CD4-positive, alpha-beta T cell treated with Interleukin-15 for 4 hours (primary cell): ENCODE measurements at regions not wholly inside any gene's neighbourhood (a gene's known extent, or its start where the extent isn't known, plus 50 kb on each side); places are given as distances from the start of the nearest gene placed in this dataset.
"Not testable (repeated sequence)": the region's sequence is repeated elsewhere in the genome, so short reads cannot be mapped to it uniquely, and the experiment has no call there.

ENCODE experiments used
- DNase-seq: peaks from one replicate; pipeline ENCODE4 v3.0.0-alpha.2; 2020; ENCODE audit warnings: low spot score

- DNase-seq = no peak
These were observed 90.4 kb upstream of the RBMS1 start for GRCh38 chr2:160583813-160584537.

- no peak for DNase-seq
These were observed 91.4 kb upstream of the RBMS1 start for GRCh38 chr2:160584972-160585494.

GRCh38 chr2:160590664-160591063, 97.1 kb upstream of the RBMS1 start:
- DNase-seq = no peak

GRCh38 chr2:160592401-160592800, 98.8 kb upstream of the RBMS1 start:
- DNase-seq = no peak

GRCh38 chr2:160592993-160593392, 99.4 kb upstream of the RBMS1 start:
- DNase-seq = no peak

GRCh38 chr2:160596441-160596840, 102.8 kb upstream of the RBMS1 start:
- DNase-seq = no peak

GRCh38 chr2:160600437-160600836, 106.8 kb upstream of the RBMS1 start:
- DNase-seq = not testable (repeated sequence)

GRCh38 chr2:160602073-160602472, 108.5 kb upstream of the RBMS1 start:
- DNase-seq = no peak

- DNase-seq = no peak
These were observed 110.3 kb upstream of the RBMS1 start for GRCh38 chr2:160603771-160604510.

- no peak for DNase-seq
These were observed 112.7 kb upstream of the RBMS1 start for GRCh38 chr2:160606341-160606740.

GRCh38 chr2:160608599-160608998, 115.0 kb upstream of the RBMS1 start:
- DNase-seq = no peak

GRCh38 chr2:160609346-160609745, 115.7 kb upstream of the RBMS1 start:
- no peak for DNase-seq

GRCh38 chr2:160610041-160610440, 116.4 kb upstream of the RBMS1 start:
- DNase-seq = no peak

GRCh38 chr2:160612266-160612856, 118.8 kb upstream of the RBMS1 start:
- DNase-seq = no peak

- no peak for DNase-seq
These were observed 120.0 kb upstream of the RBMS1 start for GRCh38 chr2:160613466-160614153.

- no peak for DNase-seq
These were observed 120.8 kb upstream of the RBMS1 start for GRCh38 chr2:160614391-160614790.

- DNase-seq = no peak
These were observed 122.1 kb upstream of the RBMS1 start for GRCh38 chr2:160615706-160616105.

GRCh38 chr2:160616149-160616548, 122.5 kb upstream of the RBMS1 start:
- DNase-seq = no peak

GRCh38 chr2:160621748-160622147, 128.1 kb upstream of the RBMS1 start:
- DNase-seq = no peak

GRCh38 chr2:160628020-160628637, 134.5 kb upstream of the RBMS1 start:
- not testable (repeated sequence) for DNase-seq

- no peak for DNase-seq
These were observed 135.2 kb upstream of the RBMS1 start for GRCh38 chr2:160628811-160629210.
